ENCODE measurements at regions not wholly inside any gene's neighbourhood (a gene's known extent, or its start where the extent isn't known, plus 50 kb on each side); places are given as distances from the start of the nearest gene placed in this dataset.

DNA sequence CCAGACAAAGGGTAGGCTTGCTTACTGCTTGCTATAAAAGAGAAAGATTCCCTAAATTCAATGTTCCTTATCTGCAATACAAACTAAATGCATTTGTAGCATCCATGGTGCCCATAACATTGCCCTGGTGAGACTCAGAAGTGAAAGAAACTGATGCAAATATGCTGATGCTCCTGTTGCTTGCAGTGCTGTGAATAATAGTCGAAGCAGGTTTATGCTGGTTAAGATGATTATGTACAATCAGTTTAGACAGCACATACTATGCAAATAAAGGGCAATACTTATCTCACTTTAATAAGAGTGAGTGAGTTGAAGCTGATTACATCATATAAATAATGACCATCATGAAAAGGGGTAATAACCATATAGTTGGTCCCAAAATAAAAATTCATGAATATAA, 215.5 kb downstream of the SNCAIP start (continued):
- TF ChIP-seq, protein P1, sequence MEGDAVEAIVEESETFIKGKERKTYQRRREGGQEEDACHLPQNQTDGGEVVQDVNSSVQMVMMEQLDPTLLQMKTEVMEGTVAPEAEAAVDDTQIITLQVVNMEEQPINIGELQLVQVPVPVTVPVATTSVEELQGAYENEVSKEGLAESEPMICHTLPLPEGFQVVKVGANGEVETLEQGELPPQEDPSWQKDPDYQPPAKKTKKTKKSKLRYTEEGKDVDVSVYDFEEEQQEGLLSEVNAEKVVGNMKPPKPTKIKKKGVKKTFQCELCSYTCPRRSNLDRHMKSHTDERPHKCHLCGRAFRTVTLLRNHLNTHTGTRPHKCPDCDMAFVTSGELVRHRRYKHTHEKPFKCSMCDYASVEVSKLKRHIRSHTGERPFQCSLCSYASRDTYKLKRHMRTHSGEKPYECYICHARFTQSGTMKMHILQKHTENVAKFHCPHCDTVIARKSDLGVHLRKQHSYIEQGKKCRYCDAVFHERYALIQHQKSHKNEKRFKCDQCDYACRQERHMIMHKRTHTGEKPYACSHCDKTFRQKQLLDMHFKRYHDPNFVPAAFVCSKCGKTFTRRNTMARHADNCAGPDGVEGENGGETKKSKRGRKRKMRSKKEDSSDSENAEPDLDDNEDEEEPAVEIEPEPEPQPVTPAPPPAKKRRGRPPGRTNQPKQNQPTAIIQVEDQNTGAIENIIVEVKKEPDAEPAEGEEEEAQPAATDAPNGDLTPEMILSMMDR (IDR thresholded peaks at IDR 0.05), result no peak

DNA sequence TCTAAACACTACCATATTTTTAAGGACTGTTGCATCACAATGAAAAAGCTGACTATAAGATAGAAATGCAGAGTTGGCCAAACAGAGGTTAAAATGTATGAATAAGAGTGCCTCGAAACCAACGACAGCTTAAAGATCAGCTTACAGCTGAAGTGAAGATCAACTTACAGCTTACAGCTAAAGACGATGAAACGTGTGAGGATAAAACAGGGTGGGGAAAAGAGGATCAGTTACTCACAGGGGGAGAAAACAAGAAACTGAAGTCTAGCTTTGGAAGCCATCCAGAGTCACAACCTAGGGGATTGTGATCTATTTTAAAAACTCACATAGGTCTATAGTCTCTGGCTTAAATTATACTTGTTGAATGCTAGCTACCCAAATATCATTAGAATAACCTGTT, 220.0 kb downstream of the SNCAIP start:
- H4K20me1 ChIP-seq (ENCODE audit: insufficient read depth), result no peaks in the 10 kb centered on the region
- 47% methylated on average over 4 of the region's 4 CpGs for WGBS (ENCODE audit: low lambda C conversion rate)
- DNase-seq, result no peak
- no peaks in the 10 kb centered on the region for H3K4me1 ChIP-seq (ENCODE audit: control insufficient read depth in 1 of 2, insufficient read depth in 2 of 2, low read depth in 1 of 2, low read length in 1 of 2)
- no peaks in the 10 kb centered on the region for H3F3A ChIP-seq (replicated peaks; ENCODE audit: insufficient read depth)
- no peaks in the 10 kb centered on the region for H3K9me3 ChIP-seq
- TF ChIP-seq, protein P2, sequence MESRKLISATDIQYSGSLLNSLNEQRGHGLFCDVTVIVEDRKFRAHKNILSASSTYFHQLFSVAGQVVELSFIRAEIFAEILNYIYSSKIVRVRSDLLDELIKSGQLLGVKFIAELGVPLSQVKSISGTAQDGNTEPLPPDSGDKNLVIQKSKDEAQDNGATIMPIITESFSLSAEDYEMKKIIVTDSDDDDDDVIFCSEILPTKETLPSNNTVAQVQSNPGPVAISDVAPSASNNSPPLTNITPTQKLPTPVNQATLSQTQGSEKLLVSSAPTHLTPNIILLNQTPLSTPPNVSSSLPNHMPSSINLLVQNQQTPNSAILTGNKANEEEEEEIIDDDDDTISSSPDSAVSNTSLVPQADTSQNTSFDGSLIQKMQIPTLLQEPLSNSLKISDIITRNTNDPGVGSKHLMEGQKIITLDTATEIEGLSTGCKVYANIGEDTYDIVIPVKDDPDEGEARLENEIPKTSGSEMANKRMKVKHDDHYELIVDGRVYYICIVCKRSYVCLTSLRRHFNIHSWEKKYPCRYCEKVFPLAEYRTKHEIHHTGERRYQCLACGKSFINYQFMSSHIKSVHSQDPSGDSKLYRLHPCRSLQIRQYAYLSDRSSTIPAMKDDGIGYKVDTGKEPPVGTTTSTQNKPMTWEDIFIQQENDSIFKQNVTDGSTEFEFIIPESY (IDR thresholded peaks at IDR 0.05; ENCODE audit: borderline replicate concordance, low read depth), result no peak
- TF ChIP-seq MXI1 (IDR thresholded peaks at IDR 0.05; ENCODE audit: low read depth, low read length) (no peak), GABPA (IDR thresholded peaks at IDR 0.05; ENCODE audit: low read depth) (no peak), NRF1 (IDR thresholded peaks at IDR 0.05; ENCODE audit: low read depth, low read length) (no peak)
- CTCF ChIA-PET, result interaction anchor here (0.6 to 1.6 kb wide), 5 partner anchors 11 to 840 kb away, joined by 3 to 4 read pairs (median 3); no protein-coding TSS in a partner anchor
- no peak overlapping the region for H3K9ac ChIP-seq
- no peak overlapping the region for H2AFZ ChIP-seq (ENCODE audit: low read depth)
- POLR2A ChIA-PET, result no interaction called here
- no peaks in the 10 kb centered on the region for H3K79me2 ChIP-seq (ENCODE audit: insufficient read depth)
- H3K9me2 ChIP-seq, result no peaks in the 10 kb centered on the region
- H3K27ac ChIP-seq (ENCODE audit: low read depth in 2 of 2, low read length in 1 of 2), result no peak overlapping the region
- no peaks in the 10 kb centered on the region for H3K27me3 ChIP-seq (ENCODE audit: insufficient read depth)
- H3K4me2 ChIP-seq, result no peak overlapping the region
- H3K4me3 ChIP-seq (ENCODE audit: low read depth in 2 of 2, low read length in 1 of 2), result no peak overlapping the region
- H3K36me3 ChIP-seq (replicated peaks in 1 of 2; ENCODE audit: control insufficient read depth in 1 of 2, insufficient read depth in 2 of 2, low read length in 1 of 2), result no peaks in the 10 kb centered on the region

DNA sequence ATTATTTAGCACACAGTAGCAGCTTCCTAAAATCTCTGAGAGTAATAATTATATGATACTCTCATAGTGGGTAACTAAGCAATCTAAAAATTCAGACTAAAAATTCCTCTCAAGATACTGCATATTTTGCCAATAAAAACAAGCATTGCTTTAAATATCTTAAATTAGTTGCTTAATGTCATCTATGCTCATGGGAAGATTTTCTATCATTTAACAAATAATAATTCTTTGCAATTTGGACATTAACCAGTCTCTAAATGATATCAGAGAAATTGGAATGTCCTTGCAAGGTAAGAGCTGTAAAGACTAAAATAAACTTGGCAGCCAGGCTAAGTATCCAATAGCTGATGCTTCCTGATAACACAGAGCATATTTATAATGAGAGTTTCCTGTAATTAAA, 221.8 kb downstream of the SNCAIP start:
- POLR2A ChIA-PET, result no interaction called here
- H3K4me1 ChIP-seq (ENCODE audit: control insufficient read depth in 1 of 2, insufficient read depth in 2 of 2, low read depth in 1 of 2, low read length in 1 of 2), result no peaks in the 10 kb centered on the region
- CTCF ChIA-PET, result interaction anchor here (1.0 to 1.5 kb wide), 2 partner anchors 10 to 17 kb away, joined by 3 to 5 read pairs; no protein-coding TSS in a partner anchor

More for the DNA sequence above, 221.8 kb downstream of the SNCAIP start:
- Histone ChIP-seq H3K9me2 (no peaks in the 10 kb centered on the region), H3K9ac (no peak overlapping the region), H3K36me3 (replicated peaks in 1 of 2; ENCODE audit: control insufficient read depth in 1 of 2, insufficient read depth in 2 of 2, low read length in 1 of 2) (no peaks in the 10 kb centered on the region), H3K27me3 (ENCODE audit: insufficient read depth) (no peaks in the 10 kb centered on the region), H2AFZ (ENCODE audit: low read depth) (no peak overlapping the region), H3K27ac (ENCODE audit: low read depth in 2 of 2, low read length in 1 of 2) (no peak overlapping the region), H3K79me2 (ENCODE audit: insufficient read depth) (no peaks in the 10 kb centered on the region), H3F3A (replicated peaks; ENCODE audit: insufficient read depth) (no peaks in the 10 kb centered on the region), H3K4me3 (ENCODE audit: low read depth in 2 of 2, low read length in 1 of 2) (no peak overlapping the region), H3K4me2 (no peak overlapping the region), H4K20me1 (ENCODE audit: insufficient read depth) (no peaks in the 10 kb centered on the region), H3K9me3 (no peaks in the 10 kb centered on the region)
- TF ChIP-seq TAF1 (IDR thresholded peaks at IDR 0.05; ENCODE audit: borderline replicate concordance, low read depth, low read length) (no peak), TCF12 (IDR thresholded peaks at IDR 0.05) (no peak), EP300 (IDR thresholded peaks at IDR 0.05; ENCODE audit: borderline replicate concordance in 1 of 2, low read depth in 1 of 2, low read length in 1 of 2) (no peak), GATA2 (CRISPR knock-in tag; IDR thresholded peaks at IDR 0.05) (no peak), GABPA (IDR thresholded peaks at IDR 0.05; ENCODE audit: low read depth) (no peak), EZH2phosphoT487 (IDR thresholded peaks at IDR 0.05; ENCODE audit: borderline replicate concordance, low read depth) (no peak), NFIC (IDR thresholded peaks at IDR 0.05; ENCODE audit: borderline replicate concordance) (no peak), FOXJ3 (CRISPR knock-in tag; IDR thresholded peaks at IDR 0.05) (no peak), SMC3 (IDR thresholded peaks at IDR 0.05; ENCODE audit: low read depth, low read length) (no peak), CHD2 (IDR thresholded peaks at IDR 0.05; ENCODE audit: low read length, partially characterized antibody) (no peak), SIN3A (IDR thresholded peaks at IDR 0.05; ENCODE audit: borderline replicate concordance, low read depth, low read length) (no peak), FOSL2 (IDR thresholded peaks at IDR 0.05; ENCODE audit: borderline replicate concordance, low read depth) (no peak), MXI1 (IDR thresholded peaks at IDR 0.05; ENCODE audit: low read depth, low read length) (no peak)
- TF ChIP-seq, protein P2 (IDR thresholded peaks at IDR 0.05; ENCODE audit: borderline replicate concordance, low read depth), result no peak
- DNase-seq, result no peak
